Motor neuron (in vitro differentiated cells): ENCODE measurements at regions not wholly inside any gene's neighbourhood (a gene's known extent, or its start where the extent isn't known, plus 50 kb on each side); places are given as distances from the start of the nearest gene placed in this dataset.
"Not testable (repeated sequence)": the region's sequence is repeated elsewhere in the genome, so short reads cannot be mapped to it uniquely, and the experiment has no call there.

Source experiments
- ATAC-seq, 8 experiments: fragments of 200-7000 bp; cut with Tn5 transposase; replicated peaks in 6 of 8; 2 replicates each; pipeline ENCODE4 v1.8.0; 2021; ENCODE audit warnings: mild to moderate bottlenecking in 8 of 8, moderate library complexity in 8 of 8
- H3K27ac ChIP-seq, 2 donors: fragments of 250-450 bp; sonication (Bioruptor Pico); 2 replicates each; pipeline ENCODE4 v1.9.0; 2021; ENCODE audit warnings: antibody characterized with exemption in 2 of 2, mild to moderate bottlenecking in 2 of 2, moderate library complexity in 1 of 2
- H3K4me1 ChIP-seq, 2 donors: fragments of 250-450 bp; sonication (Bioruptor Pico); replicated peaks in 1 of 2; 2 replicates each; pipeline ENCODE4 v1.6.1; 2021; ENCODE audit warnings: antibody characterized with exemption in 2 of 2, mild to moderate bottlenecking in 2 of 2, moderate library complexity in 1 of 2
- H3K4me3 ChIP-seq, 5 donors: fragments of 250-450 bp; sonication (Bioruptor Pico); 2 replicates each; pipeline ENCODE4 v1.9.0; 2021; ENCODE audit warnings: antibody characterized with exemption in 5 of 5, mild to moderate bottlenecking in 5 of 5, moderate library complexity in 4 of 5
- WGBS, 10 experiments: fragments of 450-650 bp; shearing (Covaris generic); methylation state at CpG; one replicate each; pipeline ENCODE4 v1.0.0; 2022; 5-methylcytosine and 5-hydroxymethylcytosine counted together
- in situ Hi-C, 9 experiments: fragments of 400-800 bp; cut with MboI; loops; one replicate each; pipeline ENCODE4 v1.15.0; 2021; ENCODE audit warnings: low sequenced_read_pairs in 9 of 9, low pct_unique_long_range_greater_than_20kb in 2 of 9; ENCODE audit not compliant: unreplicated experiment in 9 of 9

GRCh38 chr6:156432543-156432942 is 344.6 kb upstream of the ARID1B start:
- Histone ChIP-seq H3K4me3 (no peak overlapping the region), H3K4me1 (peaks cover 0 to 7% of the 10 kb centered on the region in 2 donors), H3K27ac (no peak overlapping the region)
- in situ Hi-C loops, result no loop called here
- WGBS, 10 experiments, result 22 to 100% (median 69%) methylated on average over 1 to 3 of the region's 3 CpGs; no CpG with 5 or more reads in 2 of the 10 experiments
- no peak for ATAC-seq

- in situ Hi-C loops, result no loop called here
- H3K4me3 ChIP-seq, result no peak overlapping the region
- WGBS, 10 experiments, result 33 to 100% (median 80%) methylated on average over 1 to 3 of the region's 3 CpGs; no CpG with 5 or more reads in 3 of the 10 experiments
Observed at GRCh38 chr6:156430386-156430785, 346.8 kb upstream of the ARID1B start.

GRCh38 chr6:156427345-156427744 is 349.8 kb upstream of the ARID1B start:
- in situ Hi-C loops, result no loop called here
- WGBS, 10 experiments, result 0 to 82% (median 20%) methylated on average over 1 to 2 of the region's 2 CpGs; no CpG with 5 or more reads in 3 of the 10 experiments
- peak in 4 of 8 experiments; percentile 25 to 97 (median 89) for ATAC-seq
- no peak overlapping the region for H3K27ac ChIP-seq
- H3K4me3 ChIP-seq, result no peak overlapping the region
- H3K4me1 ChIP-seq, result no peaks in the 10 kb centered on the region

More at GRCh38 chr6:156430386-156430785, 346.8 kb upstream of the ARID1B start:
- no peak for ATAC-seq
- Histone ChIP-seq H3K4me1 (no peaks in the 10 kb centered on the region), H3K27ac (no peak overlapping the region)

GRCh38 chr6:156425359-156426020 is 351.7 kb upstream of the ARID1B start:
- no peak overlapping the region for H3K4me3 ChIP-seq
- peak in 1 of 8 experiments; percentile 74 for ATAC-seq
- no peak overlapping the region for H3K27ac ChIP-seq
- 6 to 92% (median 77%) methylated on average over 3 to 6 of the region's 6 CpGs for WGBS, 10 experiments
- in situ Hi-C loops, result no loop called here
- no peaks in the 10 kb centered on the region for H3K4me1 ChIP-seq

GRCh38 chr6:156423829-156424228 is 353.3 kb upstream of the ARID1B start:
- ATAC-seq, result no peak
- no peak overlapping the region for H3K27ac ChIP-seq
- WGBS, 10 experiments, result 65 to 100% (median 100%) methylated on average over 1 to 3 of the region's 3 CpGs; no CpG with 5 or more reads in 4 of the 10 experiments
- in situ Hi-C loops, result no loop called here
- no peaks in the 10 kb centered on the region for H3K4me1 ChIP-seq
- H3K4me3 ChIP-seq, result no peak overlapping the region

GRCh38 chr6:156423075-156423474 is 354.1 kb upstream of the ARID1B start:
- WGBS, 10 experiments, result 50 to 100% (median 79%) methylated on average over 1 to 6 of the region's 6 CpGs; no CpG with 5 or more reads in 2 of the 10 experiments
- in situ Hi-C loops, result no loop called here

GRCh38 chr6:156421933-156422332 is 355.2 kb upstream of the ARID1B start:
- in situ Hi-C loops, result no loop called here
- no peak overlapping the region for H3K27ac ChIP-seq
- H3K4me3 ChIP-seq, result no peak overlapping the region
- H3K4me1 ChIP-seq, result no peaks in the 10 kb centered on the region
- ATAC-seq, result no peak
- 50 to 100% (median 92%) methylated on average over 1 to 2 of the region's 2 CpGs for WGBS, 10 experiments

More at GRCh38 chr6:156423075-156423474, 354.1 kb upstream of the ARID1B start:
- H3K27ac ChIP-seq, result no peak overlapping the region
- H3K4me1 ChIP-seq, result no peaks in the 10 kb centered on the region
- no peak overlapping the region for H3K4me3 ChIP-seq
- no peak for ATAC-seq

- H3K4me1 ChIP-seq, H3K4me3 ChIP-seq, H3K27ac ChIP-seq, in situ Hi-C loops, ATAC-seq: not testable (repeated sequence)
- 0 to 85% (median 60%) methylated on average over 1 to 4 of the region's 5 CpGs; no CpG with 5 or more reads in 3 of the 10 experiments for WGBS, 10 experiments
Observed at GRCh38 chr6:156421301-156421700, 355.9 kb upstream of the ARID1B start.

GRCh38 chr6:156420172-156420993 is 356.8 kb upstream of the ARID1B start:
- no peak overlapping the region for H3K27ac ChIP-seq
- 17 to 90% (median 78%) methylated on average over 1 to 5 of the region's 5 CpGs for WGBS, 10 experiments
- H3K4me3 ChIP-seq, result no peak overlapping the region
- no peaks in the 10 kb centered on the region for H3K4me1 ChIP-seq
- ATAC-seq, result no peak
- in situ Hi-C loops, result no loop called here

GRCh38 chr6:156419594-156419993 is 357.6 kb upstream of the ARID1B start:
- no peak overlapping the region for H3K27ac ChIP-seq
- H3K4me3 ChIP-seq, result no peak overlapping the region
- WGBS, 10 experiments, result 60 to 100% (median 90%) methylated on average over 1 to 2 of the region's 2 CpGs; no CpG with 5 or more reads in 1 of the 10 experiments
- in situ Hi-C loops, result no loop called here
- no peaks in the 10 kb centered on the region for H3K4me1 ChIP-seq
- no peak for ATAC-seq

- ATAC-seq, result no peak
- no peaks in the 10 kb centered on the region for H3K4me1 ChIP-seq
- WGBS, 10 experiments, result 33 to 100% (median 83%) methylated on average over 1 of the region's 1 CpG; no CpG with 5 or more reads in 7 of the 10 experiments
- no peak overlapping the region for H3K4me3 ChIP-seq
- H3K27ac ChIP-seq, result no peak overlapping the region
- in situ Hi-C loops, result no loop called here
Observed at GRCh38 chr6:156418253-156418652, 358.9 kb upstream of the ARID1B start.

GRCh38 chr6:156416391-156416790 is 360.8 kb upstream of the ARID1B start:
- no peak for ATAC-seq
- in situ Hi-C loops, result no loop called here
- 33 to 100% (median 100%) methylated on average over 1 of the region's 1 CpG; no CpG with 5 or more reads in 6 of the 10 experiments for WGBS, 10 experiments

GRCh38 chr6:156413154-156413553 is 364.0 kb upstream of the ARID1B start:
- ATAC-seq, result peak in 1 of 8 experiments; percentile 64
- in situ Hi-C loops, result no loop called here
- WGBS, 10 experiments, result 0 to 92% (median 56%) methylated on average over 1 to 2 of the region's 2 CpGs
- Histone ChIP-seq H3K4me1 (no peaks in the 10 kb centered on the region), H3K27ac (no peak overlapping the region), H3K4me3 (no peak overlapping the region)

More at GRCh38 chr6:156416391-156416790, 360.8 kb upstream of the ARID1B start:
- H3K4me1 ChIP-seq, result no peaks in the 10 kb centered on the region
- no peak overlapping the region for H3K4me3 ChIP-seq
- H3K27ac ChIP-seq, result no peak overlapping the region
